GM23338 (cell line): ENCODE measurements at regions not wholly inside any gene's neighbourhood (a gene's known extent, or its start where the extent isn't known, plus 50 kb on each side); places are given as distances from the start of the nearest gene placed in this dataset.

Source experiments
- ATAC-seq: fragments of 200-7000 bp; cut with Tn5 transposase; 3 replicates; pipeline ENCODE4 v1.9.1; 2020
- DNase-seq: peaks from one replicate; pipeline ENCODE4 v3.0.0-alpha.2; 2015; ENCODE audit warnings: low spot score
- H2AFZ ChIP-seq: fragments of 200-600 bp; sonication (generic); 2 replicates; pipeline ENCODE4 v1.8.0; 2016; ENCODE audit warnings: antibody characterized with exemption, mild to moderate bottlenecking, moderate library complexity
- H3F3A ChIP-seq: fragments of 200-600 bp; sonication (generic); replicated peaks from 2 replicates; pipeline ENCODE4 v1.8.0; 2017; ENCODE audit warnings: antibody characterized with exemption, mixed run types, low read depth
- H3K27ac ChIP-seq: fragments of 200-600 bp; sonication (generic); 2 replicates; pipeline ENCODE4 v1.6.1; 2016; ENCODE audit warnings: low read depth
- H3K27me3 ChIP-seq: fragments of 200-600 bp; sonication (generic); 2 replicates; pipeline ENCODE4 v1.8.0; 2016; ENCODE audit warnings: mild to moderate bottlenecking, mixed run types, moderate library complexity; ENCODE audit not compliant: insufficient read depth
- H3K36me3 ChIP-seq: fragments of 200-600 bp; sonication (generic); 2 replicates; pipeline ENCODE4 v1.8.0; 2016; ENCODE audit warnings: mild to moderate bottlenecking; ENCODE audit not compliant: insufficient read depth
- H3K4me1 ChIP-seq: fragments of 200-600 bp; sonication (generic); 2 replicates; pipeline ENCODE4 v1.8.0; 2016; ENCODE audit warnings: mild to moderate bottlenecking, moderate library complexity; ENCODE audit not compliant: insufficient read depth
- H3K4me2 ChIP-seq: fragments of 200-600 bp; sonication (generic); 2 replicates; pipeline ENCODE4 v1.7.1; 2017; ENCODE audit warnings: mixed run types
- H3K4me3 ChIP-seq: fragments of 200-600 bp; sonication (generic); 2 replicates; pipeline ENCODE4 v1.6.1; 2016; ENCODE audit warnings: mixed run types
- H3K79me2 ChIP-seq: fragments of 200-600 bp; sonication (generic); replicated peaks from 2 replicates; pipeline ENCODE4 v1.8.0; 2017; ENCODE audit warnings: mild to moderate bottlenecking; ENCODE audit not compliant: insufficient read depth
- H3K9me2 ChIP-seq: fragments of 200-600 bp; sonication (generic); 2 replicates; pipeline ENCODE4 v1.8.0; 2017; ENCODE audit not compliant: insufficient read depth
- H4K20me1 ChIP-seq: fragments of 200-600 bp; sonication (generic); replicated peaks from 2 replicates; pipeline ENCODE4 v1.8.0; 2017; ENCODE audit warnings: mild to moderate bottlenecking; ENCODE audit not compliant: insufficient read depth
- H3K27ac Mint-ChIP-seq: 2 replicates; pipeline ENCODE4 v1.8.0; 2020; ENCODE audit warnings: inconsistent platforms, mild to moderate bottlenecking, moderate library complexity, mixed read lengths
- H3K27me3 Mint-ChIP-seq: 3 replicates; pipeline ENCODE4 v1.8.0; 2022; ENCODE audit warnings: low read depth, mild to moderate bottlenecking, moderate library complexity, mixed read lengths, inconsistent platforms; ENCODE audit not compliant: insufficient read depth, poor library complexity
- H3K36me3 Mint-ChIP-seq: 3 replicates; pipeline ENCODE4 v1.8.0; 2021; ENCODE audit warnings: low read depth, mild to moderate bottlenecking, inconsistent platforms, moderate library complexity, mixed read lengths
- H3K4me1 Mint-ChIP-seq: 3 replicates; pipeline ENCODE4 v1.8.0; 2020; ENCODE audit warnings: mild to moderate bottlenecking, inconsistent platforms, mixed read lengths
- H3K4me3 Mint-ChIP-seq: 3 replicates; pipeline ENCODE4 v1.8.0; 2021; ENCODE audit warnings: moderate library complexity, mild to moderate bottlenecking, inconsistent platforms, mixed read lengths
- H3K9me3 Mint-ChIP-seq: 3 replicates; pipeline ENCODE4 v1.8.0; 2020; ENCODE audit warnings: moderate library complexity, mild to moderate bottlenecking, inconsistent platforms, mixed read lengths
- CREB1 ChIP-seq: fragments of 250-450 bp; sonication (Bioruptor Pico); IDR thresholded peaks from 2 replicates; pipeline ENCODE4 v1.5.0; 2020; ENCODE audit warnings: low read depth, mild to moderate bottlenecking, moderate library complexity
- EZH2 ChIP-seq: fragments of 200-600 bp; sonication (generic); IDR thresholded peaks from one replicate; pipeline ENCODE4 v1.8.0; 2017; ENCODE audit warnings: antibody characterized with exemption, mild to moderate bottlenecking, low read depth; ENCODE audit not compliant: unreplicated experiment
- EZH2phosphoT487 ChIP-seq: fragments of 200-600 bp; sonication (generic); IDR thresholded peaks from one replicate; pipeline ENCODE4 v1.8.1; 2018; ENCODE audit warnings: antibody characterized with exemption; ENCODE audit not compliant: unreplicated experiment
- JUNB ChIP-seq: IDR thresholded peaks from one replicate; pipeline ENCODE4 v1.6.1; 2016; ENCODE audit warnings: antibody characterized with exemption; ENCODE audit not compliant: unreplicated experiment
- POLR2AphosphoS5 ChIP-seq: IDR thresholded peaks from 2 replicates; pipeline ENCODE4 v1.6.1; 2016; ENCODE audit warnings: antibody characterized with exemption, low read depth
- TF ChIP-seq, protein P1 (sequence below): IDR thresholded peaks from one replicate; pipeline ENCODE4 v1.6.1; 2018; ENCODE audit warnings: antibody characterized with exemption; ENCODE audit not compliant: unreplicated experiment
- TF ChIP-seq, protein P2 (sequence below), 2 experiments: fragments of 200-600 bp in 1 of 2; sonication (generic) in 1 of 2; conservative IDR thresholded peaks; 2 replicates each; pipeline versions ENCODE4 v1.5.1 to v1.6.1; 2016 to 2017; ENCODE audit warnings: antibody characterized with exemption in 2 of 2, low read depth in 2 of 2, mild to moderate bottlenecking in 2 of 2, moderate library complexity in 1 of 2
- TF ChIP-seq, protein P3 (sequence below): fragments of 250-450 bp; sonication (Bioruptor Pico); IDR thresholded peaks from 2 replicates; pipeline ENCODE4 v1.5.0; 2020; ENCODE audit warnings: mild to moderate bottlenecking, moderate library complexity

DNA sequence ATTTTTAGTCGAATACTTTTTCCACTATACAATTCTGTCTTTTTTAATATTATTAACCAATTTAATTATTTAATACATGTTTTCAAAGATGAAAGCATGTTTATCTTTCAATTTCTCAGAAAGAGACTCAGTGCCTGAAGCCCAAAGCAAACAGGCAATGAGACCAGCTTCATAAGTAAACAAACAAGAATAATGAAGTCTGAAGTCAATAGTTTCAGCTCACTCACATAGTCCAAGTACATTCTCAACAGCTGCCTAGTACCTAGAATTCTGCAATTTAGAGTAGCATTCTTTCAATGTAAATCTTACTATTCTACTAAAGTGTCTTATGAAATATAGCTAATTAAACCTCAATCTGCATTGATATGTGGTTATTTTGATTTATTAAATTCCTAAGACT lies 626.5 kb upstream of the NRSN1 start (continued):
- TF ChIP-seq EZH2: no peak

DNA sequence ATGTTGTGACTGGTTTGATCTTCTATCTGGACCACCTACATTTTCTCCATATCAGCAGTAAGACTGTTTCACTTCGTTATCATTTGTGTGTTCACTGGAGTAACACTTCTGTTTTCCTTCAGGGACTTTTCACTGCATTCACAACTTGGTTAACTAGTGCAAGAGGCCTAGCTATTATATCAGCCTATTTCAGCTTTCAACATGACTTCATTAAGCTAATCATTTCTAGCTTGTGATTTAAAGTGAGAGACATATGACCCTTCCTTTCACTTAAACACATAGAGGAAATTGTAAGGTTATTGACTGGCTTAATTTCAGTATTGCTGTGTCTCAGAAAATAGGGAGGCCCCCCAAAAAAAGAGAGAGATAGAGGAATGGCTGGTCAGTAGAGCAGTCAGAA lies 622.8 kb upstream of the NRSN1 start:
- no peaks in the 10 kb centered on the region for H4K20me1 ChIP-seq
- no peaks in the 10 kb centered on the region for H3K79me2 ChIP-seq
- Mint-ChIP-seq H3K27ac (no peak overlapping the region), H3K36me3 (no peaks in the 10 kb centered on the region), H3K9me3 (no peaks in the 10 kb centered on the region), H3K27me3 (no peaks in the 10 kb centered on the region), H3K4me1 (no peaks in the 10 kb centered on the region), H3K4me3 (no peak overlapping the region)
- H2AFZ ChIP-seq: no peak overlapping the region
- no peak for TF ChIP-seq POLR2AphosphoS5
- TF ChIP-seq, protein P1, sequence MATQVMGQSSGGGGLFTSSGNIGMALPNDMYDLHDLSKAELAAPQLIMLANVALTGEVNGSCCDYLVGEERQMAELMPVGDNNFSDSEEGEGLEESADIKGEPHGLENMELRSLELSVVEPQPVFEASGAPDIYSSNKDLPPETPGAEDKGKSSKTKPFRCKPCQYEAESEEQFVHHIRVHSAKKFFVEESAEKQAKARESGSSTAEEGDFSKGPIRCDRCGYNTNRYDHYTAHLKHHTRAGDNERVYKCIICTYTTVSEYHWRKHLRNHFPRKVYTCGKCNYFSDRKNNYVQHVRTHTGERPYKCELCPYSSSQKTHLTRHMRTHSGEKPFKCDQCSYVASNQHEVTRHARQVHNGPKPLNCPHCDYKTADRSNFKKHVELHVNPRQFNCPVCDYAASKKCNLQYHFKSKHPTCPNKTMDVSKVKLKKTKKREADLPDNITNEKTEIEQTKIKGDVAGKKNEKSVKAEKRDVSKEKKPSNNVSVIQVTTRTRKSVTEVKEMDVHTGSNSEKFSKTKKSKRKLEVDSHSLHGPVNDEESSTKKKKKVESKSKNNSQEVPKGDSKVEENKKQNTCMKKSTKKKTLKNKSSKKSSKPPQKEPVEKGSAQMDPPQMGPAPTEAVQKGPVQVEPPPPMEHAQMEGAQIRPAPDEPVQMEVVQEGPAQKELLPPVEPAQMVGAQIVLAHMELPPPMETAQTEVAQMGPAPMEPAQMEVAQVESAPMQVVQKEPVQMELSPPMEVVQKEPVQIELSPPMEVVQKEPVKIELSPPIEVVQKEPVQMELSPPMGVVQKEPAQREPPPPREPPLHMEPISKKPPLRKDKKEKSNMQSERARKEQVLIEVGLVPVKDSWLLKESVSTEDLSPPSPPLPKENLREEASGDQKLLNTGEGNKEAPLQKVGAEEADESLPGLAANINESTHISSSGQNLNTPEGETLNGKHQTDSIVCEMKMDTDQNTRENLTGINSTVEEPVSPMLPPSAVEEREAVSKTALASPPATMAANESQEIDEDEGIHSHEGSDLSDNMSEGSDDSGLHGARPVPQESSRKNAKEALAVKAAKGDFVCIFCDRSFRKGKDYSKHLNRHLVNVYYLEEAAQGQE: no peak
- TF ChIP-seq JUNB: no peak
- TF ChIP-seq, protein P2, sequence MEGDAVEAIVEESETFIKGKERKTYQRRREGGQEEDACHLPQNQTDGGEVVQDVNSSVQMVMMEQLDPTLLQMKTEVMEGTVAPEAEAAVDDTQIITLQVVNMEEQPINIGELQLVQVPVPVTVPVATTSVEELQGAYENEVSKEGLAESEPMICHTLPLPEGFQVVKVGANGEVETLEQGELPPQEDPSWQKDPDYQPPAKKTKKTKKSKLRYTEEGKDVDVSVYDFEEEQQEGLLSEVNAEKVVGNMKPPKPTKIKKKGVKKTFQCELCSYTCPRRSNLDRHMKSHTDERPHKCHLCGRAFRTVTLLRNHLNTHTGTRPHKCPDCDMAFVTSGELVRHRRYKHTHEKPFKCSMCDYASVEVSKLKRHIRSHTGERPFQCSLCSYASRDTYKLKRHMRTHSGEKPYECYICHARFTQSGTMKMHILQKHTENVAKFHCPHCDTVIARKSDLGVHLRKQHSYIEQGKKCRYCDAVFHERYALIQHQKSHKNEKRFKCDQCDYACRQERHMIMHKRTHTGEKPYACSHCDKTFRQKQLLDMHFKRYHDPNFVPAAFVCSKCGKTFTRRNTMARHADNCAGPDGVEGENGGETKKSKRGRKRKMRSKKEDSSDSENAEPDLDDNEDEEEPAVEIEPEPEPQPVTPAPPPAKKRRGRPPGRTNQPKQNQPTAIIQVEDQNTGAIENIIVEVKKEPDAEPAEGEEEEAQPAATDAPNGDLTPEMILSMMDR (conservative IDR thresholded peaks at IDR 0.05; ENCODE audit: low read depth in 2 of 2): no peak
- no peaks in the 10 kb centered on the region for H3K27me3 ChIP-seq
- H3K27ac ChIP-seq: no peak overlapping the region
- no peak overlapping the region for H3K4me3 ChIP-seq
- 0 out of 2 replicates have a peak, but pooled peaks cover 5% of the 10 kb centered on the region for H3K9me2 ChIP-seq
- H3K4me2 ChIP-seq: no peak overlapping the region
- no peaks in the 10 kb centered on the region for H3K36me3 ChIP-seq
- no peak for DNase-seq
- no peaks in the 10 kb centered on the region for H3F3A ChIP-seq
- no peak for ATAC-seq
- H3K4me1 ChIP-seq: no peaks in the 10 kb centered on the region

DNA sequence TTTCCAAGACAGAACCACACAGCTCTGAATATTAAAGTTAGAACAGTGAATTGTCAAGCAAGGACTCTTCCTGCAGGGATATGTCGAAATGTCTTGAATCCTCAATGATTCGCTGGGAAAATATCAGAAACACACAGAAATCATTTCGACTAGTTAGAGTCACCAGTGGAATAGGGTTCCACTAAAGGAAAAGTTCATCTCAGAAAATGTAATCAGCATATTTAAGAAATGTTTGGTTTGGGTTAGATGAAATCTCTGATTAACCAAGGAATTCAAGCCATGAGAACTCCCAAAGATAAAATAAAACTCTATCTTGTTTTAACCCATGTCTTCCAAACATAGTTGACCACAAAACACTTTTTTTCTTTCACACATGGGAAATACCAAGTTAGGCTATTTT lies 621.0 kb upstream of the NRSN1 start:
- no peak overlapping the region for H3K27ac ChIP-seq
- no peak overlapping the region for H2AFZ ChIP-seq
- no peak for DNase-seq
- no peaks in the 10 kb centered on the region for H3K4me1 ChIP-seq
- ATAC-seq: no peak
- H3K36me3 Mint-ChIP-seq: no peaks in the 10 kb centered on the region
- H3K27me3 Mint-ChIP-seq: no peaks in the 10 kb centered on the region
- H3K4me2 ChIP-seq: no peak overlapping the region
- no peaks in the 10 kb centered on the region for H3F3A ChIP-seq
- no peak overlapping the region for H3K4me3 Mint-ChIP-seq
- no peaks in the 10 kb centered on the region for H4K20me1 ChIP-seq
- H3K36me3 ChIP-seq: no peaks in the 10 kb centered on the region
- no peaks in the 10 kb centered on the region for H3K27me3 ChIP-seq
- H3K4me3 ChIP-seq: no peak overlapping the region
- no peaks in the 10 kb centered on the region for H3K79me2 ChIP-seq
- H3K27ac Mint-ChIP-seq: no peak overlapping the region
- 0 out of 2 replicates have a peak, but pooled peaks cover 5% of the 10 kb centered on the region for H3K9me2 ChIP-seq
- no peaks in the 10 kb centered on the region; the same call in 2 of the 3 replicates for H3K4me1 Mint-ChIP-seq
- H3K9me3 Mint-ChIP-seq: no peaks in the 10 kb centered on the region
- TF ChIP-seq, protein P3, sequence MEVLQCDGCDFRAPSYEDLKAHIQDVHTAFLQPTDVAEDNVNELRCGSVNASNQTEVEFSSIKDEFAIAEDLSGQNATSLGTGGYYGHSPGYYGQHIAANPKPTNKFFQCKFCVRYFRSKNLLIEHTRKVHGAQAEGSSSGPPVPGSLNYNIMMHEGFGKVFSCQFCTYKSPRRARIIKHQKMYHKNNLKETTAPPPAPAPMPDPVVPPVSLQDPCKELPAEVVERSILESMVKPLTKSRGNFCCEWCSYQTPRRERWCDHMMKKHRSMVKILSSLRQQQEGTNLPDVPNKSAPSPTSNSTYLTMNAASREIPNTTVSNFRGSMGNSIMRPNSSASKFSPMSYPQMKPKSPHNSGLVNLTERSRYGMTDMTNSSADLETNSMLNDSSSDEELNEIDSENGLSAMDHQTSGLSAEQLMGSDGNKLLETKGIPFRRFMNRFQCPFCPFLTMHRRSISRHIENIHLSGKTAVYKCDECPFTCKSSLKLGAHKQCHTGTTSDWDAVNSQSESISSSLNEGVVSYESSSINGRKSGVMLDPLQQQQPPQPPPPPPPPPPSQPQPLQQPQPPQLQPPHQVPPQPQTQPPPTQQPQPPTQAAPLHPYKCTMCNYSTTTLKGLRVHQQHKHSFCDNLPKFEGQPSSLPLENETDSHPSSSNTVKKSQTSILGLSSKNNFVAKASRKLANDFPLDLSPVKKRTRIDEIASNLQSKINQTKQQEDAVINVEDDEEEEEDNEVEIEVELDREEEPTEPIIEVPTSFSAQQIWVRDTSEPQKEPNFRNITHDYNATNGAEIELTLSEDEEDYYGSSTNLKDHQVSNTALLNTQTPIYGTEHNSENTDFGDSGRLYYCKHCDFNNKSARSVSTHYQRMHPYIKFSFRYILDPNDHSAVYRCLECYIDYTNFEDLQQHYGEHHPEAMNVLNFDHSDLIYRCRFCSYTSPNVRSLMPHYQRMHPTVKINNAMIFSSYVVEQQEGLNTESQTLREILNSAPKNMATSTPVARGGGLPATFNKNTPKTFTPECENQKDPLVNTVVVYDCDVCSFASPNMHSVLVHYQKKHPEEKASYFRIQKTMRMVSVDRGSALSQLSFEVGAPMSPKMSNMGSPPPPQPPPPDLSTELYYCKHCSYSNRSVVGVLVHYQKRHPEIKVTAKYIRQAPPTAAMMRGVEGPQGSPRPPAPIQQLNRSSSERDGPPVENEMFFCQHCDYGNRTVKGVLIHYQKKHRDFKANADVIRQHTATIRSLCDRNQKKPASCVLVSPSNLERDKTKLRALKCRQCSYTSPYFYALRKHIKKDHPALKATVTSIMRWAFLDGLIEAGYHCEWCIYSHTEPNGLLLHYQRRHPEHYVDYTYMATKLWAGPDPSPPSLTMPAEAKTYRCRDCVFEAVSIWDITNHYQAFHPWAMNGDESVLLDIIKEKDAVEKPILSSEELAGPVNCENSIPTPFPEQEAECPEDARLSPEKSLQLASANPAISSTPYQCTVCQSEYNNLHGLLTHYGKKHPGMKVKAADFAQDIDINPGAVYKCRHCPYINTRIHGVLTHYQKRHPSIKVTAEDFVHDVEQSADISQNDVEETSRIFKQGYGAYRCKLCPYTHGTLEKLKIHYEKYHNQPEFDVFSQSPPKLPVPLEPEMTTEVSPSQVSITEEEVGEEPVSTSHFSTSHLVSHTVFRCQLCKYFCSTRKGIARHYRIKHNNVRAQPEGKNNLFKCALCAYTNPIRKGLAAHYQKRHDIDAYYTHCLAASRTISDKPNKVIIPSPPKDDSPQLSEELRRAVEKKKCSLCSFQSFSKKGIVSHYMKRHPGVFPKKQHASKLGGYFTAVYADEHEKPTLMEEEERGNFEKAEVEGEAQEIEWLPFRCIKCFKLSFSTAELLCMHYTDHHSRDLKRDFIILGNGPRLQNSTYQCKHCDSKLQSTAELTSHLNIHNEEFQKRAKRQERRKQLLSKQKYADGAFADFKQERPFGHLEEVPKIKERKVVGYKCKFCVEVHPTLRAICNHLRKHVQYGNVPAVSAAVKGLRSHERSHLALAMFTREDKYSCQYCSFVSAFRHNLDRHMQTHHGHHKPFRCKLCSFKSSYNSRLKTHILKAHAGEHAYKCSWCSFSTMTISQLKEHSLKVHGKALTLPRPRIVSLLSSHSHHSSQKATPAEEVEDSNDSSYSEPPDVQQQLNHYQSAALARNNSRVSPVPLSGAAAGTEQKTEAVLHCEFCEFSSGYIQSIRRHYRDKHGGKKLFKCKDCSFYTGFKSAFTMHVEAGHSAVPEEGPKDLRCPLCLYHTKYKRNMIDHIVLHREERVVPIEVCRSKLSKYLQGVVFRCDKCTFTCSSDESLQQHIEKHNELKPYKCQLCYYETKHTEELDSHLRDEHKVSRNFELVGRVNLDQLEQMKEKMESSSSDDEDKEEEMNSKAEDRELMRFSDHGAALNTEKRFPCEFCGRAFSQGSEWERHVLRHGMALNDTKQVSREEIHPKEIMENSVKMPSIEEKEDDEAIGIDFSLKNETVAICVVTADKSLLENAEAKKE (CRISPR knock-in tag): no peak
- TF ChIP-seq EZH2phosphoT487 (no peak), JUNB (no peak), EZH2 (no peak), CREB1 (no peak)
